Mammary epithelial cell (primary cell): ENCODE measurements at regions not wholly inside any gene's neighbourhood (a gene's known extent, or its start where the extent isn't known, plus 50 kb on each side); places are given as distances from the start of the nearest gene placed in this dataset.

Experiments used
- EZH2 ChIP-seq: IDR thresholded peaks from 2 replicates; pipeline ENCODE4 v1.6.1; 2012; ENCODE audit warnings: low read length, inconsistent platforms, borderline replicate concordance
- TF ChIP-seq, protein P1 (sequence below), 2 donors: IDR thresholded peaks in 1 of 2; conservative IDR thresholded peaks in 1 of 2; 2 replicates each; pipeline ENCODE4 v1.5.1; 2011 to 2012; ENCODE audit warnings: inconsistent platforms in 2 of 2, low read length in 2 of 2, mild to moderate bottlenecking in 2 of 2, control low read depth in 1 of 2, low read depth in 1 of 2; ENCODE audit not compliant: insufficient read depth in 1 of 2; ENCODE audit errors: extremely low read depth in 1 of 2

DNA sequence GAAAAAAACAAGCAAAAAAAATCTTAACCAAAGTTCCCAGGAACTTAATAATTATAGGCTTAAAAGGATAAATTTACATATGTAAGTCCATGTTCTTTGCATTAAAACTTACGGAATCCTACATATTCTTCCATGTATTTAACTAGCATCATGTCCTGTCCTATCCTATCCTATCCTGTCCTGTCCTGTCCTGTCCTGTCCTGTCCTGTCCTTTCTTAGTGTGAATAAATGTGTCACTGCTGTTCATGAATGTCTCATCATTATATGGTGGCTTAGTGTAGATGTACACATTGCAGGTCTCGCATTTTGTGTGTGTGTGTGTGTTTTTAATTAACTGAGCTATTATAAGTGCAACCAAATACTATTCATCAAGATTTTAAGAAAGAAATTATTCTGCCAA lies 90.0 kb downstream of the TMEM167A start:
- TF ChIP-seq, protein P1, sequence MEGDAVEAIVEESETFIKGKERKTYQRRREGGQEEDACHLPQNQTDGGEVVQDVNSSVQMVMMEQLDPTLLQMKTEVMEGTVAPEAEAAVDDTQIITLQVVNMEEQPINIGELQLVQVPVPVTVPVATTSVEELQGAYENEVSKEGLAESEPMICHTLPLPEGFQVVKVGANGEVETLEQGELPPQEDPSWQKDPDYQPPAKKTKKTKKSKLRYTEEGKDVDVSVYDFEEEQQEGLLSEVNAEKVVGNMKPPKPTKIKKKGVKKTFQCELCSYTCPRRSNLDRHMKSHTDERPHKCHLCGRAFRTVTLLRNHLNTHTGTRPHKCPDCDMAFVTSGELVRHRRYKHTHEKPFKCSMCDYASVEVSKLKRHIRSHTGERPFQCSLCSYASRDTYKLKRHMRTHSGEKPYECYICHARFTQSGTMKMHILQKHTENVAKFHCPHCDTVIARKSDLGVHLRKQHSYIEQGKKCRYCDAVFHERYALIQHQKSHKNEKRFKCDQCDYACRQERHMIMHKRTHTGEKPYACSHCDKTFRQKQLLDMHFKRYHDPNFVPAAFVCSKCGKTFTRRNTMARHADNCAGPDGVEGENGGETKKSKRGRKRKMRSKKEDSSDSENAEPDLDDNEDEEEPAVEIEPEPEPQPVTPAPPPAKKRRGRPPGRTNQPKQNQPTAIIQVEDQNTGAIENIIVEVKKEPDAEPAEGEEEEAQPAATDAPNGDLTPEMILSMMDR (conservative IDR thresholded peaks at IDR 0.05 in 1 of 2, IDR thresholded peaks at IDR 0.05 in 1 of 2; ENCODE audit: extremely low read depth in 1 of 2, insufficient read depth in 1 of 2, low read depth in 1 of 2, low read length in 2 of 2), result no peak
- TF ChIP-seq EZH2, result no peak
